HG02840 (cell line): ENCODE measurements at regions not wholly inside any gene's neighbourhood (a gene's known extent, or its start where the extent isn't known, plus 50 kb on each side); places are given as distances from the start of the nearest gene placed in this dataset.
"Not testable (repeated sequence)": the region's sequence is repeated elsewhere in the genome, so short reads cannot be mapped to it uniquely, and the experiment has no call there.

ENCODE experiments used
- ATAC-seq: cut with Tn5 transposase; IDR thresholded peaks from one replicate; pipeline ENCODE4 v1.9.1; 2021; ENCODE audit warnings: mild to moderate bottlenecking, moderate library complexity, moderate number of reproducible peaks; ENCODE audit not compliant: unreplicated experiment, low FRiP score

GRCh38 chr14:30153717-30154116, 226.1 kb upstream of the PRKD1 start:
- no peak for ATAC-seq

GRCh38 chr14:30156571-30156970, 228.9 kb upstream of the PRKD1 start:
- ATAC-seq = no peak

GRCh38 chr14:30158299-30158698, 230.7 kb upstream of the PRKD1 start:
- ATAC-seq = no peak

GRCh38 chr14:30159374-30159773, 231.7 kb upstream of the PRKD1 start:
- no peak for ATAC-seq

GRCh38 chr14:30160608-30161007, 233.0 kb upstream of the PRKD1 start:
- no peak for ATAC-seq

GRCh38 chr14:30162066-30162465, 234.4 kb upstream of the PRKD1 start:
- ATAC-seq = no peak

GRCh38 chr14:30165255-30165654, 237.6 kb upstream of the PRKD1 start:
- no peak for ATAC-seq

GRCh38 chr14:30177781-30178180, 250.1 kb upstream of the PRKD1 start:
- ATAC-seq = no peak

- ATAC-seq = no peak
Observed at GRCh38 chr14:30179381-30180130, 251.9 kb upstream of the PRKD1 start.

GRCh38 chr14:30180219-30180618, 252.6 kb upstream of the PRKD1 start:
- no peak for ATAC-seq

- ATAC-seq = no peak
Observed at GRCh38 chr14:30185832-30186231, 258.2 kb upstream of the PRKD1 start.

- ATAC-seq = no peak
Observed at GRCh38 chr14:30191639-30192279, 264.1 kb upstream of the PRKD1 start.

GRCh38 chr14:30193101-30193500, 265.5 kb upstream of the PRKD1 start:
- no peak for ATAC-seq

- no peak for ATAC-seq
Observed at GRCh38 chr14:30193845-30194501, 266.3 kb upstream of the PRKD1 start.

- ATAC-seq = no peak
Observed at GRCh38 chr14:30194741-30195148, 267.1 kb upstream of the PRKD1 start.

- ATAC-seq = no peak
Observed at GRCh38 chr14:30195941-30196340, 268.3 kb upstream of the PRKD1 start.

GRCh38 chr14:30196861-30197260, 269.2 kb upstream of the PRKD1 start:
- ATAC-seq = no peak

- not testable (repeated sequence) for ATAC-seq
Observed at GRCh38 chr14:30198720-30199119, 271.1 kb upstream of the PRKD1 start.

- no peak for ATAC-seq
Observed at GRCh38 chr14:30204431-30204980, 276.9 kb upstream of the PRKD1 start.

- no peak for ATAC-seq
Observed at GRCh38 chr14:30209136-30209535, 281.5 kb upstream of the PRKD1 start.

GRCh38 chr14:30210630-30211029, 283.0 kb upstream of the PRKD1 start:
- no peak for ATAC-seq
